ENCODE measurements at regions not wholly inside any gene's neighbourhood (a gene's known extent, or its start where the extent isn't known, plus 50 kb on each side); places are given as distances from the start of the nearest gene placed in this dataset.

GRCh38 chr4:124343661-124344171 lies 368.8 kb downstream of the ANKRD50 start:
- no peaks in the 10 kb centered on the region for H3K9me3 ChIP-seq
- 48 to 58% (median 55%) methylated on average over 3 of the region's 3 CpGs for WGBS, 3 donors
- ATAC-seq (no peak), DNase-seq (no peak)
- H3K4me1 ChIP-seq, result no peaks in the 10 kb centered on the region
- no peaks in the 10 kb centered on the region for H3K36me3 ChIP-seq (ENCODE audit: insufficient read depth in 1 of 2, low read depth in 1 of 2)
- no peak for TF ChIP-seq CTCF (IDR thresholded peaks at IDR 0.05)
- H3K27me3 ChIP-seq (ENCODE audit: insufficient read depth in 3 of 3, low read length in 2 of 3), result no peaks in the 10 kb centered on the region
- H3K4me3 ChIP-seq, result no peak overlapping the region
- intact Hi-C loops (cut with DNase I), result no loop called here
- no peak overlapping the region for H3K27ac ChIP-seq

DNA sequence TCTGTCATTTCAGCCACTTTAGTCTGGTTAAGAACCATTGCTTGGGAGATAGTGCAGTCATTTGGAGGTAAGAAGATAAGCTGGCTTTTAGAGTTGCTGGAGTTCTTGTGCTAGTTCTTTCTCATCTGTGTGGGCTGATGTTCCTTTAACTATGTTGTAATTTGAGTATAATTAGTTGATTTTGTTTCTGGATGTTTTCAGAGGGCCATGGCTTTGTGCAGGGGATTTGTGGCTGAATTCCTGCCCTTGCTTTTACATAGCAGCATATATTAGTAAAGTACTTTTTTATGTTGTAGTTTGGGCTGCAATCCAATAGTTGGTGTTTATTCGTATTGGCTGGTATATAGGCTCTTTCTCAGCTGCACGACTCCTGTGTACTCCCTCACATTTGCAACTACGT lies 339.6 kb downstream of the ANKRD50 start:
- ATAC-seq (no peak), DNase-seq (no peak)
- Histone ChIP-seq H3K27ac (no peak overlapping the region), H3K36me3 (ENCODE audit: insufficient read depth in 1 of 2, low read depth in 1 of 2) (no peaks in the 10 kb centered on the region), H3K9me3 (peaks cover 7% of the 10 kb centered on the region), H3K27me3 (ENCODE audit: insufficient read depth in 3 of 3, low read length in 2 of 3) (peaks cover 0 to 2% (median 0%) of the 10 kb centered on the region in 3 donors), H3K4me3 (no peak overlapping the region), H3K4me1 (no peaks in the 10 kb centered on the region)
- WGBS, 3 donors, result 83 to 90% (median 86%) methylated on average over 3 of the region's 3 CpGs
- no peak for TF ChIP-seq CTCF (IDR thresholded peaks at IDR 0.05)
- intact Hi-C loops (cut with DNase I), result no loop called here

DNA sequence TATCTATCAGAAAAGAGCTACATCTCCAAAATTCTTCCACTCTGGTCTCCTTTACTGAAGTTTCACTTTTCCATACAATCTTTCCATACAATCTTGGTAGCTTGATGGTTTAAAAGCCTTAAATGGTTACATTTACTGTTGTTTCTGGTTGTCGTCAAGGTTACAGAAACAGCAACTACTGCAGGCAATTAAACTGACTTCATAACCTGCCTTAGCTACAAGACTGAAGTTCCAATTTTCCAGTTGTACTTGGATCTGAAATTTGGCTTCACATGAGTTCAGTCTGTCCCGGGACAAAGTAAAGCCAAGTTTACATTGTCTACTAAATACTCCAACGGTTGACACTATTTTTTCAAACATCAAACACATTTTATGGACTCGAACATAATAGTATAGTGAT lies 326.4 kb downstream of the ANKRD50 start:
- TF ChIP-seq CTCF (IDR thresholded peaks at IDR 0.05), result no peak
- no peaks in the 10 kb centered on the region for H3K4me1 ChIP-seq
- H3K4me3 ChIP-seq, result no peak overlapping the region
- H3K9me3 ChIP-seq, result no peaks in the 10 kb centered on the region
- intact Hi-C loops (cut with DNase I), result no loop called here
- no peak for ATAC-seq
- H3K27me3 ChIP-seq (ENCODE audit: insufficient read depth in 3 of 3, low read length in 2 of 3), result no peaks in the 10 kb centered on the region
- no peak overlapping the region for H3K27ac ChIP-seq
- WGBS, 3 donors, result 39 to 43% (median 41%) methylated on average over 4 of the region's 4 CpGs
- H3K36me3 ChIP-seq (ENCODE audit: insufficient read depth in 1 of 2, low read depth in 1 of 2), result no peaks in the 10 kb centered on the region
- DNase-seq, result no peak

DNA sequence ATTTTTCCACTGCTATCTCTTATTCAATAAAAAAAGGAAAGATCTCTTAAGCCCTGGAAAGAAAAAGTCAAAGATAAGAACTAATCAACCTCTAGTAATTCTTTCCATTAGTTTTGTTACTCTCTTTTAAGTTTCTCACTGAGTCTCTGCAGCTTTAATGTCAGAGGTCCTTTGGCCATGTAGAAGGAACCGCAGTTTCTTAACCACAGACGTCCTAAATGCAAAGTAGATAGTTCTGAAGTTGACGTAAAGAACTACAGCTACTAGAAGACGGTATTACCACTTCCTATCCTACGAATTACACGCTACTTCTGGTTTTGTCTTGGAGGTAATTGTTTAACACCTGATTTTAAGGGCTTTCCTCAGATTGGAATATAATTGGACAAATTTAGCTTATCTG lies 325.9 kb downstream of the ANKRD50 start:
- no peaks in the 10 kb centered on the region for H3K27me3 ChIP-seq (ENCODE audit: insufficient read depth in 3 of 3, low read length in 2 of 3)
- intact Hi-C loops (cut with DNase I), result no loop called here
- no peak for TF ChIP-seq CTCF (IDR thresholded peaks at IDR 0.05)
- ATAC-seq (no peak), DNase-seq (no peak)
- no peak overlapping the region for H3K4me3 ChIP-seq
- H3K36me3 ChIP-seq (ENCODE audit: insufficient read depth in 1 of 2, low read depth in 1 of 2), result no peaks in the 10 kb centered on the region
- no peaks in the 10 kb centered on the region for H3K4me1 ChIP-seq
- no peak overlapping the region for H3K27ac ChIP-seq
- no peaks in the 10 kb centered on the region for H3K9me3 ChIP-seq
- WGBS, 3 donors, result 79 to 85% (median 84%) methylated on average over 6 of the region's 6 CpGs

DNA sequence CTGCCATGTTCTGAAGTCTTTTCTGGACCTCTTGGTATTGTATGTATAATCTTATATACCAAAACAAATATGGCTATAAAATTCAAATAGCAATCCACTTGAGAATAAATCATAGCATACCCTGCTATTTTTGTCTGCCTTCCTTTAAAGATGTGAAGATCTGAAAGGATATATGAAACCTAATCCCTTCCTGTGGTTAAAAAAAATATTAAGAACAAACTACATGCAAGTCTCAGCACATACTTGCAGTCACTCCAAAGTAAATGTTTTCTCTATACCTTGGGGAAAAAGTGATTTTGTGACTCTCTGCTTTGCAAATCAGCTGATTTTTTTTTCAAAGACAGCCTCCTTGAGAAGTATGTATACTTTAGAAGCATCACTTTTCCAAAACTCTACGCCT lies 322.9 kb downstream of the ANKRD50 start:
- H3K27ac ChIP-seq, result no peak overlapping the region
- 81 to 89% (median 86%) methylated on average over 1 of the region's 1 CpG for WGBS, 3 donors
- no peaks in the 10 kb centered on the region for H3K27me3 ChIP-seq (ENCODE audit: insufficient read depth in 3 of 3, low read length in 2 of 3)
- H3K4me1 ChIP-seq, result no peaks in the 10 kb centered on the region
- intact Hi-C loops (cut with DNase I), result no loop called here
- H3K9me3 ChIP-seq, result no peaks in the 10 kb centered on the region
- H3K36me3 ChIP-seq (ENCODE audit: insufficient read depth in 1 of 2, low read depth in 1 of 2), result no peaks in the 10 kb centered on the region
- no peak overlapping the region for H3K4me3 ChIP-seq
- no peak for TF ChIP-seq CTCF (IDR thresholded peaks at IDR 0.05)
- ATAC-seq, result no peak
- no peak for DNase-seq

Data from psoas muscle (tissue), 7 donors.